Neuronal stem cell (in vitro differentiated cells): ENCODE measurements at regions not wholly inside any gene's neighbourhood (a gene's known extent, or its start where the extent isn't known, plus 50 kb on each side); places are given as distances from the start of the nearest gene placed in this dataset.

Experiments
- DNase-seq: peaks from one replicate; pipeline ENCODE4 v3.0.0-alpha.2; 2013; ENCODE audit warnings: low spot score
- H2AFZ ChIP-seq: one replicate; pipeline ENCODE4 v1.6.1; 2013; ENCODE audit warnings: mild to moderate bottlenecking, low read length, inconsistent platforms
- H2AK5ac ChIP-seq: 2 replicates; pipeline ENCODE4 v1.6.1; 2013; ENCODE audit warnings: low read depth, mild to moderate bottlenecking, inconsistent platforms, low read length, moderate library complexity, mixed read lengths
- H2BK120ac ChIP-seq: 2 replicates; pipeline ENCODE4 v1.6.1; 2013; ENCODE audit warnings: low read depth, mild to moderate bottlenecking, inconsistent platforms, low read length, moderate library complexity, mixed read lengths
- H2BK12ac ChIP-seq: one replicate; pipeline ENCODE4 v1.6.1; 2013; ENCODE audit warnings: low read length, inconsistent platforms
- H2BK15ac ChIP-seq: 2 replicates; pipeline ENCODE4 v1.6.1; 2013; ENCODE audit warnings: mild to moderate bottlenecking, low read length, inconsistent platforms, mixed read lengths
- H2BK5ac ChIP-seq: one replicate; pipeline ENCODE4 v1.6.1; 2013; ENCODE audit warnings: inconsistent platforms, mild to moderate bottlenecking, low read length, moderate library complexity
- H3K14ac ChIP-seq: one replicate; pipeline ENCODE4 v1.6.1; 2013; ENCODE audit warnings: low read length, inconsistent platforms
- H3K18ac ChIP-seq: 2 replicates; pipeline ENCODE4 v1.6.1; 2013; ENCODE audit warnings: low read length, inconsistent platforms
- H3K23ac ChIP-seq: 2 replicates; pipeline ENCODE4 v1.6.1; 2013; ENCODE audit warnings: low read depth, mild to moderate bottlenecking, mixed read lengths, low read length, inconsistent platforms; ENCODE audit not compliant: poor library complexity
- H3K27ac ChIP-seq: replicated peaks from 3 replicates; pipeline ENCODE4 v1.5.1; 2013; ENCODE audit warnings: low read length, inconsistent platforms
- H3K27me3 ChIP-seq, 3 experiments: 2 replicates each; pipeline ENCODE4 v1.6.1; 2013; ENCODE audit warnings: low read length in 3 of 3, mild to moderate bottlenecking in 2 of 3, inconsistent platforms in 1 of 3, low read depth in 1 of 3, mixed read lengths in 1 of 3, moderate library complexity in 1 of 3; ENCODE audit not compliant: control insufficient read depth in 3 of 3, insufficient read depth in 3 of 3
- H3K36me3 ChIP-seq, 2 donors: replicated peaks in 1 of 2; 2 replicates each; pipeline ENCODE4 v1.6.1; 2013; ENCODE audit warnings: low read length in 2 of 2; ENCODE audit not compliant: control insufficient read depth in 2 of 2, insufficient read depth in 2 of 2
- H3K4ac ChIP-seq: 2 replicates; pipeline ENCODE4 v1.6.1; 2013; ENCODE audit warnings: inconsistent platforms, mild to moderate bottlenecking, low read length, moderate library complexity
- H3K4me1 ChIP-seq, 2 donors: 1 replicate in 1 of 2; 2 replicates in 1 of 2; pipeline ENCODE4 v1.6.1; 2013; ENCODE audit warnings: low read length in 2 of 2, low read depth in 1 of 2; ENCODE audit not compliant: control insufficient read depth in 2 of 2, insufficient read depth in 1 of 2
- H3K4me2 ChIP-seq: one replicate; pipeline ENCODE4 v1.6.1; 2013; ENCODE audit warnings: mild to moderate bottlenecking, low read length, inconsistent platforms; ENCODE audit not compliant: insufficient read depth, poor library complexity, severe bottlenecking
- H3K4me3 ChIP-seq, 2 donors: 2 replicates each; pipeline ENCODE4 v1.5.1; 2013; ENCODE audit warnings: low read length in 2 of 2, mild to moderate bottlenecking in 2 of 2, inconsistent platforms in 1 of 2, moderate library complexity in 1 of 2
- H3K79me1 ChIP-seq: one replicate; pipeline ENCODE4 v1.6.1; 2013; ENCODE audit warnings: low read depth, mild to moderate bottlenecking, inconsistent platforms, low read length, moderate library complexity
- H3K9ac ChIP-seq: one replicate; pipeline ENCODE4 v1.6.1; 2013; ENCODE audit warnings: mild to moderate bottlenecking, low read depth, low read length, inconsistent platforms; ENCODE audit not compliant: poor library complexity
- H3K9me3 ChIP-seq, 2 donors: replicated peaks in 1 of 2; 2 replicates each; pipeline versions ENCODE3 to v1.6.1; 2013; ENCODE audit warnings: low read length in 2 of 2, mild to moderate bottlenecking in 2 of 2, inconsistent platforms in 1 of 2, low read depth in 1 of 2, mixed read lengths in 1 of 2, moderate library complexity in 1 of 2; ENCODE audit not compliant: control insufficient read depth in 2 of 2, insufficient read depth in 1 of 2
- H4K8ac ChIP-seq: one replicate; pipeline ENCODE4 v1.6.1; 2013; ENCODE audit warnings: low read depth, mild to moderate bottlenecking, inconsistent platforms, low read length, moderate library complexity
- H4K91ac ChIP-seq: one replicate; pipeline ENCODE4 v1.6.1; 2013; ENCODE audit warnings: low read length, low read depth, mild to moderate bottlenecking, inconsistent platforms; ENCODE audit not compliant: poor library complexity
- WGBS, 2 donors: extraction: QIAGEN DNeasy Blood & Tissue Kit; methylation state at CpG; one replicate each; pipeline ENCODE4 v1.1.7; 2013; ENCODE audit warnings: missing lambda C conversion rate in 2 of 2, mixed read lengths in 1 of 2; ENCODE audit not compliant: insufficient read length in 2 of 2, insufficient replicate concordance in 1 of 2; ENCODE audit errors: extremely low coverage in 2 of 2; 5-methylcytosine and 5-hydroxymethylcytosine counted together

- no peak overlapping the region for H3K23ac ChIP-seq
- H3K9me3 ChIP-seq: peaks cover 0 to 16% of the 10 kb centered on the region in 2 donors
- H3K36me3 ChIP-seq: no peaks in the 10 kb centered on the region
- H2BK5ac ChIP-seq: no peak overlapping the region
- H2BK120ac ChIP-seq: no peak overlapping the region
- H4K8ac ChIP-seq: no peak overlapping the region
- no peak overlapping the region for H2BK12ac ChIP-seq
- H3K9ac ChIP-seq: no peak overlapping the region
- H3K27me3 ChIP-seq: no peaks in the 10 kb centered on the region
- no peak overlapping the region for H2BK15ac ChIP-seq
- no peak overlapping the region for H3K27ac ChIP-seq
- DNase-seq: no peak
- no peak overlapping the region for H3K4me2 ChIP-seq
- no peak overlapping the region for H3K4ac ChIP-seq
- H3K18ac ChIP-seq: no peak overlapping the region
- no peak overlapping the region for H2AK5ac ChIP-seq
- H3K4me3 ChIP-seq: no peak overlapping the region
- H3K4me1 ChIP-seq: peaks cover 2 to 7% of the 10 kb centered on the region in 2 donors
- no peak overlapping the region for H4K91ac ChIP-seq
- H3K79me1 ChIP-seq: no peaks in the 10 kb centered on the region
- no peak overlapping the region for H3K14ac ChIP-seq
- H2AFZ ChIP-seq: no peak overlapping the region
Observed at GRCh38 chr10:33665501-33665900, 331.0 kb upstream of the NRP1 start.

GRCh38 chr10:33664070-33664469 is 329.6 kb upstream of the NRP1 start:
- no peak overlapping the region for H2BK12ac ChIP-seq
- H4K91ac ChIP-seq: no peak overlapping the region
- H3K36me3 ChIP-seq: no peaks in the 10 kb centered on the region
- no peaks in the 10 kb centered on the region for H3K27me3 ChIP-seq
- no peaks in the 10 kb centered on the region for H3K79me1 ChIP-seq
- no peak overlapping the region for H3K4ac ChIP-seq
- no CpG with 5 or more reads among the region's 3 CpGs for WGBS, 2 donors
- H4K8ac ChIP-seq: no peak overlapping the region
- H3K4me1 ChIP-seq: peaks cover 2 to 7% of the 10 kb centered on the region in 2 donors
- H2BK120ac ChIP-seq: no peak overlapping the region
- H3K18ac ChIP-seq: no peak overlapping the region
- no peak overlapping the region for H3K14ac ChIP-seq
- H3K9ac ChIP-seq: no peak overlapping the region
- no peak overlapping the region for H2BK15ac ChIP-seq
- no peak overlapping the region for H2AK5ac ChIP-seq
- H2AFZ ChIP-seq: no peak overlapping the region
- no peak overlapping the region for H3K27ac ChIP-seq
- peaks cover 0 to 16% of the 10 kb centered on the region in 2 donors for H3K9me3 ChIP-seq
- H3K4me3 ChIP-seq: no peak overlapping the region
- no peak overlapping the region for H3K4me2 ChIP-seq
- no peak overlapping the region for H3K23ac ChIP-seq
- H2BK5ac ChIP-seq: no peak overlapping the region
- DNase-seq: no peak

GRCh38 chr10:33661580-33662336 is 327.3 kb upstream of the NRP1 start:
- Histone ChIP-seq H3K14ac (no peak overlapping the region), H3K4ac (no peak overlapping the region), H4K8ac (no peak overlapping the region), H2BK15ac (no peak overlapping the region), H2BK120ac (no peak overlapping the region), H3K4me2 (no peak overlapping the region), H2AFZ (peak overlapping the region; percentile 67), H2AK5ac (no peak overlapping the region), H3K79me1 (no peaks in the 10 kb centered on the region), H3K27me3 (no peaks in the 10 kb centered on the region), H3K18ac (peak overlapping the region; percentile 25), H2BK5ac (no peak overlapping the region), H3K23ac (no peak overlapping the region), H2BK12ac (peak overlapping the region; percentile 8), H3K9ac (no peak overlapping the region), H3K27ac (no peak overlapping the region), H3K9me3 (peaks cover 0 to 16% of the 10 kb centered on the region in 2 donors), H3K4me3 (no peak overlapping the region), H3K4me1 (peaks cover 4 to 5% of the 10 kb centered on the region in 2 donors), H3K36me3 (no peaks in the 10 kb centered on the region), H4K91ac (no peak overlapping the region)
- DNase-seq: no peak
- no CpG with 5 or more reads among the region's 15 CpGs for WGBS, 2 donors

GRCh38 chr10:33660329-33660728 is 325.9 kb upstream of the NRP1 start:
- no peak overlapping the region for H2BK12ac ChIP-seq
- no peak overlapping the region for H2BK15ac ChIP-seq
- H2BK5ac ChIP-seq: no peak overlapping the region
- H4K91ac ChIP-seq: no peak overlapping the region
- H4K8ac ChIP-seq: no peak overlapping the region
- no peak overlapping the region for H3K4me2 ChIP-seq
- no peak overlapping the region for H3K14ac ChIP-seq
- H2AK5ac ChIP-seq: no peak overlapping the region
- peak overlapping the region; percentile 49 for H2AFZ ChIP-seq
- peaks cover 5 to 7% of the 10 kb centered on the region in 2 donors for H3K4me1 ChIP-seq
- H3K27ac ChIP-seq: no peak overlapping the region
- WGBS, 2 donors: no CpG with 5 or more reads among the region's 10 CpGs
- no peaks in the 10 kb centered on the region for H3K27me3 ChIP-seq
- H2BK120ac ChIP-seq: no peak overlapping the region
- peaks cover 0 to 13% of the 10 kb centered on the region in 2 donors for H3K9me3 ChIP-seq
- no peak for DNase-seq
- H3K79me1 ChIP-seq: no peaks in the 10 kb centered on the region
- H3K36me3 ChIP-seq: no peaks in the 10 kb centered on the region
- H3K9ac ChIP-seq: no peak overlapping the region
- H3K4me3 ChIP-seq: no peak overlapping the region
- H3K23ac ChIP-seq: no peak overlapping the region
- H3K18ac ChIP-seq: no peak overlapping the region
- H3K4ac ChIP-seq: no peak overlapping the region
